CD4-positive, alpha-beta T cell treated with Interferon alpha-2 for 1 hour (primary cell): ENCODE measurements at regions not wholly inside any gene's neighbourhood (a gene's known extent, or its start where the extent isn't known, plus 50 kb on each side); places are given as distances from the start of the nearest gene placed in this dataset.
"Not testable (repeated sequence)": the region's sequence is repeated elsewhere in the genome, so short reads cannot be mapped to it uniquely, and the experiment has no call there.

Experiments used
- DNase-seq, 2 donors: peaks; one replicate each; pipeline ENCODE4 v3.0.0-alpha.2; 2020 to 2022

GRCh38 chr2:173468266-173468793 lies 113.7 kb downstream of the CDCA7 start:
- DNase-seq = no peak

DNA sequence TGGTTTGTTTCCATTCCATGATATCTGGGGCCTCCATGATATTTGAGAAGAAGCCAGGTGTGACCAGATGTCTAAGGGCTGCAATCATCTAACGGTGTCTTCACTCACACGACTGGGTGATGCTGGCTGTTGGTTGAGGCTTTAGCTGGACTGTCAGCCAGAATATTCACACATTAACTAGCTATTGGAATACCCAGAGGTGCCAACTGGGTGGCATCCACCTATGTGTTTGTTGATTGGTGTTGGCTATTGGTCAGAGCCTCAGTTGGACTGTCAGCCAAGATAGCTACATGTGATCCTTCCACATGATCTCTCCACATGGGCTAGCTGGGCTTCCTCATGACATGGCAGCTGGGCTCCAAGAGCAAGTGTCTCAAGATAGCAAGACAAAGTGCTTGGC lies 117.4 kb downstream of the CDCA7 start:
- DNase-seq = no peak

DNA sequence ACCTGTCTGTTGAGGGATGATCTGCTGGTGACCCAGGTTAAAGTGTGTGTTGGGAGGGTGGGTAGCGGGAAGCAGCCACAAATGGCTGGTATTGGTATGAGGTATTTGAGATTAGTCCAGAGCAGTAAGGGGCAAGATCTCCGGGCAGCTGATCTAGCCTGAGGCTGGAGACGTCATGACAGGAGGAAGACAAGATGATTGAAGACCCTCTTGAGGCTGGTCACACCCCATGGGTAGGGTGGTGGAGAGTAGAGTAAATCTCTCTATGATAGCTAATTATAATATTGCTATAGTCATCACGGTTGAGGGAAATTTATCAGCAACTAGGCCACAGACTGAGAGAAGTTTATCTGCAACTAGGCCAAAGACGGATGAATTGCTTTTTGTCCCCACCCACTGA lies 128.5 kb downstream of the CDCA7 start:
- DNase-seq = no peak

GRCh38 chr2:173488861-173489260 lies 134.2 kb downstream of the CDCA7 start:
- DNase-seq = no peak

DNA sequence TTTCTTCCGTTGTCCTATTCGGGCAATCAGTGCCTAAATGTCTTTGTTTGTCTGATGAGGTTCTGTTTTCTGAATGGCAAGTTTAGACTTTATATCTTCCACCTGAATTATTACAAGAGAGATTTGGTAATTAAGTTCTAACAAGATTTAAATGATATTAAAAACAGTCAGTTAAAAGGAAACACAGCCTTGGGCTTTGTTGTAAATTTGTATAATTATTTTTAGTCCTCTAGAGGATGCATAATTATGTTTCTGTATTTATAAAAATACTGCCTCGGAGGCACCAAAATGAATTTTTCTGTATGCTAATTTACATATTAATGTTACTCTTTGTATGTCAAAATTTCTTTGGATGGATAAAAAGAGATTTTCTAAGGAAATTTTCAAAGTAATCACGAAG lies 136.7 kb downstream of the CDCA7 start:
- no peak for DNase-seq

- DNase-seq = no peak
These were observed 139.2 kb downstream of the CDCA7 start for GRCh38 chr2:173493874-173494273.

DNA sequence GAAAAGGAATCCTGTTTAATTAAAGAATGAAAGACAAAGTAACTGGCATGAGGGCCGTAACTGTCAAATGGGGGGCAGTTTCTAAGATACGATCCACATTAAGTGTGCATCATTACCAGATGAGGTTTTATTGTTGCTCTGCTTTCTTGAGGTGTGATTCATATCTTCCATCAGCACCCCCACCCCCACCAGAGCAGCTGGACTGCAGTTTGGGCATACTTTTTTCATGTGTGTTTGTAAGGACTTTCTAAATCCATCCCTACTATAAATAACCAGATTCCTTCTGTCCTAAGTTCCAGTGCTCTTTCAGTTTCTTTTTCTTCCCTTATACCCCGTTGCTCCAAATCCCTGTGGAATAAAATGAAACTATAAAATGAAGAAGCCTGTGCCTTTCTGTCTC lies 142.1 kb downstream of the CDCA7 start:
- DNase-seq = no peak

- no peak for DNase-seq
These were observed 146.3 kb downstream of the CDCA7 start for GRCh38 chr2:173500953-173501352.

- DNase-seq = no peak
These were observed 147.6 kb downstream of the CDCA7 start for GRCh38 chr2:173502296-173502695.

DNA sequence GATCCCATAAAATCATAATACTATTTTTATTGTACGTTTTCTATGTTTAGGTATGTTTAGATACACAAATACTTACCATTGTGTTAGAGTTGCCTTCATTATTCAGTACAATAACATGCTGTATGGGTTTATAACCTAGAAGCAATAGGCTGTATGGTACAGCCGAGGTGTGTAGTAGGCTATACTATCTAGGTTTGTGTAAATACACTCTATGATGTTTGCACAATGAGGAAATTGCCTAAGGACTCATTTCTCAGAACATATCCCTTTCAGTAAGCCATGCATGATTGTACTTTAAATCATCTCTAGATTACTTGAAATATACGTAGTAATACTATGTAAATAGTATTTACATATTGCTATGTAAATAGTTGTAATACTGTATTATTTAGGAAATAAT lies 156.7 kb downstream of the CDCA7 start:
- DNase-seq = no peak

- DNase-seq = no peak
These were observed 157.3 kb downstream of the CDCA7 start for GRCh38 chr2:173511942-173512341.

DNA sequence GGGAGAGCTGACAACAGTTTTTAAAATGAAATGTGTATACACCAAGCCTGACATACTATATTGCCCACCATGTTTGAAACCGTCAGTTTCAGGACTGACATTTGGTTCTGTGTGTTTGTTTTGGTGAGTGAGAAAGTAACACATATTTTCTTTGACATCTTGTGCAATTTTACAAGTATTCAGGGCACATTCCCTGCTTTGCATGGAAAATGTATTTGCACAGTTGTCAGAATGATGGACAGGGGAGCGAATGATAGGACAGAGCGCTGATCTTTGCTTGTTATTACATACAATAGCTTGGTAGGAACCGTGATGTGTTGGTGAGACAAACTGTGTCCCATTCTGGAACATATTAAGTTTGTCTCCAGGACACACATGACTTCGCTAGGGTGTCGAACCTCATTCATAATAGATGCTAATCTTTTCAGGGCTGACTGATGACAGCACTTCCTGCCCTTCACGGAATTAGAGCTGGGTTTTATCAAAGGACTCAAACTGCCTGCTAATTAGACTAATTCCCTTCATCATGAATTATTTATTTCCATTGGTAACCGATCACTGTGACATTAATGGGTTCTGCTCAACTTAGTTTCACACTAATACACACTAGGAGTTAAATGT lies 158.5 kb downstream of the CDCA7 start:
- no peak for DNase-seq

DNA sequence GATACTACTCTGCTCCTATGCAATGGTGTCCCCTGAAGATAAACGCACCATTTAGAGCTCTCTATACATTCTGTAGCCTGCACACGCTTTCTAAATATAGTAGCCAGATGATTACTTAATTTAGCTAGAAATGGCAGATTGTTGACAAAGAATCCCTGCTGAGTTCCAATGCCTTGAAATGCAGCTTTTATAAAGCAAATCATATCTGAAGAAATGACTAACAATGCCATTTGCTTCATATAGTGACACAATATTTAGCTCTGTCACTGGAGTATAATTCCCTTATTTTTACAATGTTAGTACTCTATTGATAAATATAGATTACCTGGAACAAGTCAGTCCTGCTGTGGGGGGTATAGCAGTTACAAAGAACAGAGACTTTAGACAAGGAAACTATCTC lies 166.2 kb downstream of the CDCA7 start:
- DNase-seq = no peak

- DNase-seq = no peak
These were observed 166.9 kb downstream of the CDCA7 start for GRCh38 chr2:173521450-173522192.

- no peak for DNase-seq
These were observed 168.8 kb downstream of the CDCA7 start for GRCh38 chr2:173523497-173523896.

- DNase-seq = no peak
These were observed 169.7 kb downstream of the CDCA7 start for GRCh38 chr2:173524256-173524955.

DNA sequence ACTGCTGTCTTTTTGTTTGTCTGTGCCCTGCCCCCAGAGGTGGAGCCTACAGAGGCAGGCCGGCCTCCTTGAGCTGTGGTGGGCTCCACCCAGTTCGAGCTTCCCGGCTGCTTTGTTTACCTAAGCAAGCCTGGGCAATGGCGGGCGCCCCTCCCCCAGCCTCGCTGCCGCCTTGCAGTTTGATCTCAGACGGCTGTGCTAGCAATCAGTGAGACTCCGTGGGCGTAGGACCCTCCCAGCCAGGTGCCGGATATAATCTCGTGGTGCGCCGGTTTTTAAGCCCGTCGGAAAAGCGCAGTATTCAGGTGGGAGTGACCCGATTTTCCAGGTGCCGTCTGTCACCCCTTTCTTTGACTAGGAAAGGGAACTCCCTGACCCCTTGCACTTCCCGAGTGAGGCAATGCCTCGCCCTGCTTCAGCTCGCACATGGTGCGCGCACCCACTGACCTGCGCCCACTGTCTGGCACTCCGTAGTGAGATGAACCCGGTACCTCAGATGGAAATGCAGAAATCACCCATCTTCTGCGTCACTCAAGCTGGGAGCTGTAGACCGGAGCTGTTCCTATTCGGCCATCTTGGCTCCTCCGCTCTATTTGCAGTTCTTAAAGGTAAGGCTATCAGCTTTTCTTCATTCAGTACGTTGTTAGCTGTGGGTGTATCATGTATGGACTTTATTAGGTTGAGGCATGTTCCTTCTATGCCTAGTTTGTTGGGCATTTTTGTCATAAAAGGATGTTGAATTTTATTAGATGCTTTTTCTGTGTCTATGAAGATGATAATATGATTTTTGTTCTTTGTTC lies 178.3 kb downstream of the CDCA7 start:
- not testable (repeated sequence) for DNase-seq

DNA sequence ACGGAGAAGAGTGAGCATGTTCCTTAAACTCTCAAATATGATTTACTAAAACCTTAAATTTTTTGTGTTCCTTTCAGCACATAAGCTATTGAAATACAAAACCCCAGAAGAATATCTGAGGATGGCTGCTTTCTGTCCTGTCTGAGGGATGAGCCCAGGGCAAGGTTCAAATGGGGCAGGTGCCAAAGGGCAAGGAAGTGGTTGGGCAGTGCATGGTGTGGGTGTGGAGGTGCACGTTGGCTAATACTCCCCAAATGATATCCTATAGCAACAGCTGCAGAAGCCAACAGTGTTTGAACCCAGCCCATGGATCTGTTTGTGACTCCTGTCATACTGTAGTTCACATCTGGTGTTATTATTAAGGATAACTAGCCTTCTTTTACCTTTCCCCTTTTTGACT lies 183.0 kb downstream of the CDCA7 start:
- DNase-seq = no peak

DNA sequence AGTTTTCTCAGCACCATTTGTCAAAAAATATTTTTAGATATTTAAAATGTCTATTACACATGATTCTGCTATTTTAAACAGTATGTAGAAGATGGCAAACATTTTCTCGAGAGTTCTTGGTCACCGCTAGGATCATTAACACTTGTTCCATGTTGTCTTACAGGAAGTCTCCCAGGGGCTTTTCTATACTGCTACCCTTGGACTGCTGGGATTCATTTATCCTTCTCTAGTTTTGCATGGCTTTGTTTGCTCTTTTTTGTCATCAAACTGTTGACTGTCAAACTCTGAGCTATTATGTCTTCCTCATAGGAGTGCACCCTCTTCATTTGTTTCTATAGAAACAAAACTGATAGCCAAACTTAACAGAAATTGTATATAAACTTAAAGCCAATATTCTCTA lies 184.9 kb downstream of the CDCA7 start:
- DNase-seq = no peak

DNA sequence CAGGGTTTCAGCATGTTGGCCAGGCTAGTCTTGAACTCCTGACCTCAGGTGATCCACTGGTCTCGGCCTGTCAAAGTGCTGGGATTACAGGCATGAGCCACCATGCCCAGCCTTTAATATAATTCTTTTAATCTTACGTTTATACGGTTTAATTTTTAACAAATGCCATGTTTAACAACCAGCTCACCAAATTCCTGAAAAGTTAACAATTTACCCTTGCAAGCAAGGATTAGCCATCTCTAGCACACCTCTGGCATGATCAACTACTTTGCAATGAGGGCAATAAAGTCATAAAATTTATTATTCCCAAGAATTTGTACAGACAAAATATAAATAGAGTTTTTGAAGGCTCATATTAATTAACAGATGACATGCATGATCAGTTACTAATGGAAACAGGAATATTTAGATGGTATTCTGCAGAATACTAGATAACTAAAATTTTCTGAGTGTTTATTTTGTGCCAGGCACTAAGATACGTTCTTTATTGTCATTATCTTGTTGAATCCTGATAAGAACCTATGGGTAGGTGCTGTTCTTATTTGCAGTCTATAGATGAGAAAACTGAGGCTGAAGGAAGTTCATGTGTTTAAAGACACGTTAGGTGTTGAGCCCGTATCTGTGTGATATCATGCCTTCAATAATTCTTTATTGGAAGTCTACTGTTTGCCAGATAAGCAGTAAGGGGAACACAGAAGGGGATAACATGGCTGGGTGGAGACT lies 190.1 kb downstream of the CDCA7 start:
- DNase-seq = no peak

DNA sequence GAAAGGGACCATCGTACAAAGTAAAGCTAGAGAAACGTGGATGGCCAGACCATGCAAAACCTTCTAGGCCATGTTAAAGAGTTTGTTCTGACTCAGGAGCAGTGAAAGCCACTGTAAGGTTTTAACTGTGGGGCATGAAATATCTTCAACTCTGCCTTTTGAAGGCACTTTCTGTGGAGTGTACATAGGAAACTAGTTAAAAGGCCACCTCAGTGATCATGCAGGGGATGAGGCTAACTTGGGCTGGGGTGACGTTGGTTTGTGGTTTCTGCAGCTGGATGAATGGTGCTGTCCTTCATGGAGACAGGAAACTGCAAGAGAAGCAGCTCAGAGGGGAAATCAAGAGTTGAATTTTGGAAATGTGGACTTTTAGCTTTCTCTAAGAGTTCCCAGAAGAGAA lies 190.7 kb downstream of the CDCA7 start:
- DNase-seq = no peak

DNA sequence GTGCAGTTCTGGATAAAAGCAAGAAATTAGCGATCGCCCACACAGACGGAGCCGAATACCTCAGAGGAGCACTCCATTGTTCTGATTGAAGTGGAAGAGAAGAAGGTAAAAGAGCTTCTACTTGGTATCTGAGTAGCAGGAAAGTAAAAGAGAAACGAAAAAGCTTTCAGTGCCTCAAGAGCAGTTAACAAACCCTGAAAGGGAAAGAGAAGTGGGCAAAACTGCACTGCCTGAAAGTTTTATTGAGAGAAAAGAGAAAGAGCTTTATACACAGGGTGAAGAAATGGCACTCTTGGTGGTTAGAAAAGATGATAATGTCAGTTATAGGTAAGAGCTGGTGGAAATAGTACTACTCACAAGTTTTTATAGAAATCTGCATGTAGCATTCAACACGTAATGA lies 192.8 kb downstream of the CDCA7 start:
- DNase-seq = no peak
